ENCODE measurements at regions not wholly inside any gene's neighbourhood (a gene's known extent, or its start where the extent isn't known, plus 50 kb on each side); places are given as distances from the start of the nearest gene placed in this dataset.
"Not testable (repeated sequence)": the region's sequence is repeated elsewhere in the genome, so short reads cannot be mapped to it uniquely, and the experiment has no call there.

DNA sequence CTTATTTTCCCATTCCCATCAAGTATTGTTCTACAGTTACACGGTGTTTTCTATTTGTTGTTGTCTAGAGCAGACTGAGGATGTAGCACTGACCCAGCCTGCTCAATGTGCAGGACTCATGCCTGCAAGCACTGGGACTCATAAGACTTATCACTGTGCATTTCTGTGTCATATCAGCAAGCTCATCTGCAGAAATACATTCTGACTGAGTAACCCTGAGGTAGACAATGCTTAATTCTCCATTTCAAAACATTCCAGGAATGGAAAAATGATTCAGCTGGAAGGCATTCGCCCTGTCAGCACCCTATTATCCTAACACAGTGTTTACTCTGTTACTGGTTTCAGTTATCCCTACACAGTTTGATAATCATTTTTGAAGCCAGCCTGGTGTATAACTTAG is 2506.4 kb downstream of the PCDH9 start:
- DNase-seq, result no peak

DNA sequence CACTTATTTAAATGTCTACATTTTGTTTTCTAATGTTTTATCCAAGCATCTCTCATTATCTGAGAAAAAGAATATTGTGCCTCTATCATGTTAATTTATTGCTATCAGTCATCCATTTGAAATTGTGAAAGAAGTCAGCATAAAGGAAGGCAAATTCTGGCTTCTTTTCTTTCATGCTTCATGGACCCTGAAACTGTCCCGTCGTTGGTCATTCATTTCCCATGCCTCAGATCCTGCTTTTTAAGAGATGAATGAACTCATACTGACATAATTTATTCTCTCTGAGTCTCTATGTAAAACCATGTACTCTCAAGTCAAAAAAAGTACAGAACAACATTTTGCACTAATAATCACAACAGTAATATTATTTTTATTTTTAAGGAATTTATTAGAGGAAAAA is 2512.0 kb downstream of the PCDH9 start:
- DNase-seq, result no peak

DNA sequence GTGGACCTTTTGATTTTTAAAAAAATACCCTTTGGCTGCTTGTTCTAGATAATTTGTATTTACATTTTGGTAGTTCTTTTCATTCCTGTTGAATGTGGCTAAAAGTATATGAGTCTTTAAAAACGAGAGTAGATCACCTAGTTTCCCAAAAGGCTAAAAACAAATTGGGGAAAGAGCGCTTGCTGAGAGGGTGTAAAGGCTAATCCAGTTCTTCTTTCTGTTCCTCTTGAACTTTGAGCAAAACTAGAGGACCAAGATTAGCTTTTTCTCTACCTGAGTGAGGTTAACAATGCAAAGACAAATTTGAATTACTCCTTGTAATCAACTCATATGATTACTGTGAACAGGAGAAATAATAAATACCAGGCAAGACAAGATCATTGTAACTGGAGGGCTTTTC is 2513.2 kb downstream of the PCDH9 start:
- no peak for DNase-seq

DNA sequence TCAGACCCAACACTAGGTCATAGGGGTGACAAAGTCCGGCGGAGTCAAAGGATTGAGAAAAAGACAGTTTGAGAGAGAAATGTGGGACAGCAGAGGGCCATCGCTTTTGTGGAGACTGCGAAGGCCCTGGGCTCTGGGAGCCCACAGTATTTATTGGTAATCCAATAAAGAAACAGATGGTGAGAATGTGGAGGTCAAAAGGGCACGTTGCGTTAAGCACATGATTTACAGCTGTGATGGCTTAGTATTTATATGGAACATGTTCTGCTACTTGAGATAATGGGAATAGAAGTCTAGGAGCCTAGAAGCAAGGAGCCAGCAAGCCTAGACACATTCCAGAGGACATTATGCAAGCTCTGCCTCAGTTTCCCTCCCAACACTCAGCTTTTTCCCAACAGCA is 2521.1 kb downstream of the PCDH9 start:
- no peak for DNase-seq

DNA sequence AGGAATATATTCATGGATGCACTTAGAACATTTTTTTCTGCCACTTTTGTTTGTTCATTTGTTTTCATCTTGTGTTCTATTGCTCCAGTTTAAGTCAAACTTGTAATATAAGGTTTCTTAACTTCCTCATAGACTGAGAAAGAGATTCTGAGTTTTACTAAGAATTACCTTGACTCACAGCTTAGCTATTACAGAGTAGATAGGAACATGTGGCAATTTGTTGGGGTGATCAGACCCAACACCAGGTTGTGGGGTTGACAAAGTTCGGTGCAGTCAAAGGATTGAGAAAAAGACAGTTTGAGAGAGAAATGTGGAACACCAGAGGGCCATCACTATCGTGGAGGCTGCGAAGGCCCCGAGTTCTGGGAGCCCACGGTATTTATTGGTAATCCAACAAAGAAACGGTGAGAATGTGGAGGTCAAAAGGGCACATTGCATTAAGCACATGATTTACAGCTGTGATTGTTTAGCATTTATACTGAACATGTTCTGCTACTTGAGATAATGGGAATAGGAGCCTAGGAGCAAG is 2526.0 kb downstream of the PCDH9 start:
- DNase-seq, result no peak

DNA sequence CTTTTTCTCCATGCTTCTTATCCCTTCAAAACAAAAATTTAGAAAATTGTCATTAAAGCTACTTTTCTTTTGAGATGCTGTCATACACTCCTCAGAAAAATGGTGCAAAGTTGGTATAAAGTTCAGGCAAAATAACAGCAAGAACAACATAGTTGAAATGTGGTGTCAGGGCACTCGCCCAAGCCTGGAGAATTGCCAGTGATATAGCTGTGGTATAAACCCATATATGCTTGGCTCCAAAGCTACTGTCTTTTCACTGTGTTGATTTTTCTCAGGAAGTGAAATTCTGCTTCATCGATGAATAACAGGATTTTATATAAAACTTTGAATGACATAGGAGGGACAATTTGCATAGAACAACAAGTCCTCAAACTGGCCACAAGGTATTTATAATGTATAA is 2532.9 kb downstream of the PCDH9 start:
- no peak for DNase-seq

DNA sequence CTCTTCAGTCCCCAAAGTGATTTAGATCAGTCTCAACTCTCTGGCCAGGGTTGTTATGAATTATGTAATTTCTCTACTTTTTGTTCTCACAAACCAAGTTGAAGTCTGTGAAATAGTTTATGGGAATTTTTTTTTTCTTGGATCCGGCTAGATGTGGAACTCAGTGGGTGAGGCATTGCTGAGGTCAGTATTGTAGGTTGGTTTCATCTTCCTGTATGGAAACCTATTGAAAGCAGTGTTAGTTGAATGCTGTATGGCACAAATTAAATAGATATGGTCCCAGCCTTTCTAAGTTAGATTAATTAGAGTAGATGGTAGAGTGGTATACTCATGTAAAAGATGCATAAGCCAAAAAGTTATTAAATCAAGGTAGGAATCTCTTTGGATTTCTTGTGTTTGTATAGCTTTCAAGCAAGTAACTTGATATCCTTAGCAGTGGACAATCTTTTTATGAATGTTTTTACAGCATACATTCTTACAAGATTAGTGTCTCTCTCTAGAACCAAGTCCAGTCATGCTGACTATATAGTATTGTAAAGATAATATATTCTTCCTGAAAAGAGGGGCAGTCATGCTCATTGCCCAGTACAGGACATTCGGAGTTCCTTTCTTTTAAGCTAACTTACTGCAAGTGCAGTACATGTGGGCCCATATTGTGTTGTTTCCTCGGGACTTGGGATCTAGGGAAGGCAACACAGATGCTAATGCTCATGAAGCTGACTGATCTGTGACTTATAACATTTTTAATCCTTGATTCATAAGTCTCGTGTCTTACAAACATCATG is 2541.1 kb downstream of the PCDH9 start:
- no peak for DNase-seq

DNA sequence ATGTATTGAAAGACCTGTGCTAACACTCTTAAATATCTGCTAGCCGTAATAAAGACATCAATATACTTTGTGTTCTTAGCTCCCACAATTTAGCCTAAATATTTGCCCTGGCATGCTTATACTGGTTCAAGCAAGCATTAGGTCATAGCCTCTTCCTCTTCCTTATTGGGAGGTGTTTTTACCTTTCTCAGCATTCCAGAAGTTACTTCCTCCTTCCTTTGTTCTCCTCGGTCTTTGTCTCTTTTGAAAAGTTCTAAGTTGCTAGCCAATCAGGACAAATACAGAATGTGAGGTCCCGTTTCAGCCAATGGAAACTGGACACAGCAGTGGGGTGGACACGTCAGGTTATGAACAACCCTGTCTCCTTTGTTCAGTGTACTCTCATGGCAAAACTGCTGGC is 2543.6 kb downstream of the PCDH9 start:
- DNase-seq, result not testable (repeated sequence)

DNA sequence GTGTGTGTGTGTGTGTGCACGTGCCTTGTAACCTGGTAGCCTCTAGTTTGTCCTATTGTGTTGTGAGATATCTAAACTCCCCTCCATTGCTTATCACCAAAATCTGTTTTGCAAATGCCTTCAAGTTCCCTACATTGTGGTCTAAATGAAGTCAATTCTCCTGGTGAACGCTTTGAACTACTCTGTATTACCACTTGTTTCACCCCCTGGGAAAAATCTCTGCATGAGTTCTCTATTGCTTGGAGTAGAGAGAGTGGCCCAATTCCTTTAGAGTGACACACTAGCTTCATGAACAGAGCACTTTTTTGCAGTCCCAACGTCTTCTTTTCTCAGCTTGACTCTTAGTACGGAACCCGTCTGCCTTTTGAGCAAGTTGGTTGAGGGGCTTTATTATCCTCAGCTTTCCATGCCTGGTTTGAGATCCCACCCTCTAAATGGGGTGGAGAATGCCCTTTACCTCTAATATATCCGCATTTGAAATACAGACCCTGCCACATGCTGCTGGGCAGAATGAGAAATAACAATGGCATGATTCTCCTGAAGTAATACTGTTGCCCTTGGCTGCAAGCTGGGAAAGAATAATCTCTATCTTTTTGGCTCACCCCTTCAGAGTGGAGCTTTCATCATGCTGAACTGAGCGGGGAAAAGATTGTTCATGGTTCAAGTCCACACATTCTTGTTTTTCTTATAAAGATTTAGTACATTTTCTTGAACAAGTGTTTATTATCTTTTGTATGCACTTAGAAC is 2545.3 kb downstream of the PCDH9 start:
- DNase-seq, result no peak

DNA sequence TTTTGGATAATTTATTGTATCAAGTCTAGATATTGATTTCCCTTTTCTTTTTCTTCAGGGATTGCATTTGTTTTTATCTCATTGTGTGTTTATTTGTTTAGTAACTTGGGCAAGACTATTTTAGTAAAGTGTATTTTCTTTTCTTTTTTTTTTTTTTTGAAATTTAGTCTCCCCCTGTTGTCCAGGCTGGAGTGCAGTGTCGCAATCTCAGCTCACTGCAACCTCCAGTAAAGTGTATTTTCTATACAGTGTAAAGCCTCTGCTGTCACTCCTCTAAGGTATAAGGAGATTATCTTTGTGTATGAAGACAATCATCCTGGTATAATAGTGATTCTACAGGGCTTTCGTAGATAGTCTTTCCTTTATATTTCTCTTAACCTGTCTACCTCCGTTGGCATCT is 2546.0 kb downstream of the PCDH9 start:
- no peak for DNase-seq

DNA sequence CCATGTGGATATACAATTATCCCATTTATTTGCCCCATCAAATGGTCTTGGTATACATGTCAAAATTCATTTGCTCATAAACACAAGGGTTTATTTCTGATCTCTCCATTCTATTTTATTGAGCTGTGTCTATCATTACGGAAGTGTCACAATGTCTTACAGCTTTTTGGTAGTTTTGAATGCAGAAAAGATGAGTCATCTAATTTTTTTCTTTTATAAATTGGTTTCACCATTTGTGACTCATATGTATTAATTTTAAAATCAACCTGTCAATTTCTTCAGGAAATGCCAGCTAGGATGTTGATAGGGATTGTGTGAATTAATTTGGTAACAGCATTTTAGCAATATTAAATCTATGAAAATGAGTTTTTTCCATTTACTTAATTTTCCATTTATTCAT is 2549.4 kb downstream of the PCDH9 start:
- no peak for DNase-seq

DNA sequence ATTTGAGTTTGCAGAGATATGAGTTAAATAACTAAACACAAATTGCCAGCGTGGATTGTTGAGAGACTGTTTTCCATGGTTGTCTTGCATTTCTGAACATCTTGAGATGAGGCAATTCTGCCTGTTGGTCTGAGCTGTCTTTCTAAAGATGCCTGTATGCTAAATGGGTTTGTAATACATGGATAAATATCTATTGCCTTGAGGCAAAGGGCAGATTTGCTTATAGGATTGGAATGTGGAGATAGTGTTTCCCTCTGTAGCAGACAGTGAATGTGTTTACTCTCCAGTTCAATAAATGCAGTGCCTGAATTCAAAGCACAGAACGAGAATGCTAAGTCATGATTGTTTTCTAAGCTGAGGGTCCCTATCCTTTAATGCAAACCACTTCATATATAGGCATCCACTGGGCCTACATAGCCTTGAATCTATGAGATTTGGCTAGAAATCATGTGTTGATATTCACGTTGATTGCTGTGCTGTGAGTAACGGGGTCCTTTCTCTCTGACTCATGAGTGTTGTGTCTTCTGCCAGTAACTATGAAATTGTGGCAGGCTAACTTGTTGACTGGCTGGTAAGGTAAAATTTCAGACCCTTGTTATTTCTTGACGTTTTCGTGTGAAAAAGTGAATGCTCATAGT is 2554.8 kb downstream of the PCDH9 start:
- no peak for DNase-seq

DNA sequence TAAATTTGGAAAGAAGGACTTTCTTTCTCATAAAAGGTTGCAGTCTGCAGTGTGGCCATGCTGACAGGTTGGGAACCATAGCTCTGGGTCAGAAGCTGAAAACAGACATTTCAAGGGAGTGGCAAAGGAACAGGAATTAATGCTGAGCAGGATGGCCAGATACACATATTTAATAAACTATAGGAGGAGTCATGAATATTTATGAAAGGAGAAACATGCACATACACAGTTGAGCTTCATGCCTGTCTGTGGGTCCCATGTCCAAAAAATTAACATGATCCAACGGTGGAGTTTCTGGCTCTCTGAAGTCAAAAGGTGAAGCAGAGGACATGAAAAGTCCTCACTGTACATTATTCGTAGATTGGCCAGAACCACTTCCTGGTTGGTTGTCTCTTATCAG is 2556.0 kb downstream of the PCDH9 start:
- DNase-seq, result no peak

DNA sequence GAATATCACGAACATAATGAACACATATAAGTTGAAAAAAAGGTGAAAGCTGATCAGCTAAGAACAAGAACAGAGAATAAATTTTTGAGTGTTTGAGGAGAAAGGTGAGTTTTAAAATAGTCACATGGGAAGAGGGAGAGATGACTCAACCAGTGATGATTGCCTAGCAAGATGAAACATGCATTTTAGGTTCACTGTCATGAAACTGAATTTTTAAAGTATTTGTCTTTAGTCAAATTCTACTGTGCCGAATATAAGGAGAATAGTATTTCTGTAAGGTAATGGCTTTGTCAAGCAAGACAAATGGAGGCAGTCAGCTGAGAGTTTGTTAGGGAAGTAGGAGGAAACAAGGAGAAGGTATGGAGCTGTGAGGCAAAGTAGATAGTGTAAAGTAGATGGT is 2557.4 kb downstream of the PCDH9 start:
- no peak for DNase-seq

DNA sequence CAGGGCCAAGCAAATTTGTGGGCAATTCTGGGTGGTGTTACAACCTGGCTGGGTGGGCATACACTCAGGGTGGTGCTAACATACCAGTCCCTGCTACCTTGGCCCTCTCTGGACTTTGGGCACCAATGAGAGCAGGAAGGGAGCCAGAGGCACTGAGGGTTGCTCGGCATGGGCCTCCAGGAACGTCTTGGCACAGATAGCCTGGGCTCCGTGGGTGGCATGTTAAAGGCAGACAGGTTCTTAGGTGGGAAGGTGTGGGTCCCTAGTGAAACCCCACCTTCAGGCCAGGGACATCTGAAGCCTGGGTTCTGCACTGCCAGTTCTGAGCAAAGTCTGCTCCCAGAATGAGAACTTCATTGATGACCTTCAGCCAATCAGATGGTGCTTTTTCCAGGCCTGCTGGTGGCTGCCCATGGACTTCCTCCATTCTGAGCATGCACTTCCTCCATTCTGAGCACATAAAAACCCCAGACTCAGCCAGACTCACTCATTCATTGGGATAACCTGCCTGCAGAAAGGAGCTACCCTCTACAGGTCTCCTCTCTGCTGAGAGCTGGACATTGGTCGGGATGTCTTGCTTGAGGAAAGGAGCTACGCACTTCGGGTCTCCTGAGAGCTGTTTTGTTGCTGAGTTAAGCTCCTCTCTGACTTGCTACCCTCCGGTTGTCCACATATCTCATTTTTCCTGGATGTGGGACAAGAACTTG is 2567.1 kb downstream of the PCDH9 start:
- DNase-seq, result no peak

DNA sequence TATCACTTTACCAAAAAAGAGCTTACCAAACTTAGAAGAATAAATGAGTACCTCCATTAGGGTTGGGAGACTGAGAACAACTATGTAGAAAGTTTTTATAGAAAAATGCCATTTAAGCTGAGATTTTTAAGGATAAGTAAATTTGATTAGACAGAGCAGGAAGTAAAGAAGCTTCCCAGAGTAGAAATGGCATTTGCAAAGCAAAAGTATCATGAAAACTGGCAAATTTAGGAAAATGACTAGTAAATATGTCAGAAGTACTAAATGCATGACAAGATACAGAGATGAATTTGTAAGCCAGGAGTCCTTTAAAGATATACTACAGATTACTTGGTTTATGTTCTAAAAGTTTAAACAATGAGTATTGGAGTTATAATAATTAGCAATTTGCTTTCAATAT is 2581.8 kb downstream of the PCDH9 start:
- no peak for DNase-seq

DNA sequence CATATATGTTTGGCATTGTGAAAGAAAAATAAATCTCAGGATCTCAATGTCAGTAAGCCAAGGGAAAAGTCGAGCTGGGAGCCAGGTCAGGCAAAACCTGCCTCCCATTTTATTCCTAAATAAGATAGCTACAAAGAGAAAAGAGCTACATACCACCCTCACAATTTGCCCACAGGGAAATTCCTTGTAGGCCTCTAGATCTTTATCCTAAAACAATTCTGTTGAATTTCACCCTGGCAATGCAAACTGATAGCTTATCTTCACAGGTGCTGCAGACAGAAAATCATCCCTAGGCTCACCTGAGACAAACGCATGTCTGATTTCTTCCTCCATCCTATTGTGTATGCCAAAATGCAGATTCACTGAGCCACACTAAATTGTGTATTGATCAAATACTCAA is 2587.1 kb downstream of the PCDH9 start:
- DNase-seq, result no peak

DNA sequence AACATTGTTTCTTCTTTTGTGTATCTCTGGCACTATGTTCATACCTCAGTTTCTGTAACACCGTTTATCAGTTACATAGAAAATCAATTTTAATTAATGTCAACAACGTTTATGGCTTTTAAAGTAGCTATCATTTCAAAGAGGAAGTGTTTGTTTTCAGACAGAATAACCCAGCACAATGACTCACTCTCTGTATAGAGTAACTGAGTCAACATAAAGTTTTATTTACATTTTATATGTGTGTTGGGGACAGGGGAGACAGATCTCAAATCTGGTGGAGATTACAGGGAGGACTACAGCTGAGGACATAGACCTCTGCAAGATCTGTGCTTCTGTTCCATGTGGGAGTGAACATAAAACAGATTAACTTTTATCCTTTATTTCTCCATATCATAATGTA is 2590.1 kb downstream of the PCDH9 start:
- DNase-seq, result no peak

DNA sequence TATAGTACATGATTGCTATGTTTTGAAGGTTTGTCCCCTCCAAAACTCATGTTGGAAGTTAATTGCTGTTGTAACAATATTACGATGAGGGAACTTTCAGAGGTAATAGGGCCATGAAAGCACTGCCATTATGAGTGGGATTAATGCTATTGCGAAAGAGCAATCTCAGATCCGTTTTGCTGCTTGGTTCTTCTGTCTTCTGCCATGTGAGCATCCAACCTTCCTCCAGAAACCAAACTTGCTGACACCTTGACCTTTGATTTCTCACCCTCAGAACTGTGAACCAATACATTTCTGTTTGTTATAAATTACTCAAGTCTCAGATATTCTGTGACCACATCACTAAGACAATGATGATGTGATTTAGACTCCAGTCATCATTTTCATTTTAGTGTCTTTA is 2590.9 kb downstream of the PCDH9 start:
- no peak for DNase-seq

DNA sequence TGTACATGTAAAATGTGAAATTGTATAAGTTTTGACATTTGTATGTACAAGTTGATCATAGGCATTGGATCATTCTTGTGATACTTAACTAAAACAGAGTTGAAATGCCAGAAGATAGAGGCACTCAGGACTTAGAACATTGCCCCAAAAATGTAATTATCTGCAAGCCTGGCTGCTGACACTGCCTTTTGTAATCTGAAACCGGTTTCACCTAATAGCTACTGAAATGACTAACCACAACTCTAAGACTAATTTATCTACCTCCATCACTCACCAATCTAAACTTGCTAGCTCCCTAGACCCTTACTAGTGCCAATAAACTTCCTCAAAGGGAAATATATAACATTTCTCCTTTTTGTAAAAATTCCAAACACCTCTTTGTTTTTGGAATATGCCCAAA is 2596.2 kb downstream of the PCDH9 start:
- DNase-seq, result no peak

DNA sequence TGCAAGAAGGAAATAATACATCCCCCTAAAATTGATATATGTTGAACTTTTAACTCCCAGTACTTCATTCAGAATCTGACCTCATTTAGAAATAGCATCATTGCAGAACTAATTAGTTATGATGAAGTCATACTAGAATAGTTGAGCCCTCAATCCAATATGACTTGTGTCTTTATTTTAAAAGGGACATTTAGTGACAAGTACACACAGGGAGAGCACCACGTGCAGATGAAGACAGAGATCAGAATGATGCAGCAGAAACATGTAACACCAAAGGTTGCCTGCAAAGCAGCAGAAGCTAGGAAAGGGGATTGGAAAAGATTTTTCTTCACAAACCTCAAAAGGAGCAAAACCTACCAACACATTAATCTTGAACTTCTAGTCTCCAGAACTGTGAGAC is 2602.5 kb downstream of the PCDH9 start:
- no peak for DNase-seq

DNA sequence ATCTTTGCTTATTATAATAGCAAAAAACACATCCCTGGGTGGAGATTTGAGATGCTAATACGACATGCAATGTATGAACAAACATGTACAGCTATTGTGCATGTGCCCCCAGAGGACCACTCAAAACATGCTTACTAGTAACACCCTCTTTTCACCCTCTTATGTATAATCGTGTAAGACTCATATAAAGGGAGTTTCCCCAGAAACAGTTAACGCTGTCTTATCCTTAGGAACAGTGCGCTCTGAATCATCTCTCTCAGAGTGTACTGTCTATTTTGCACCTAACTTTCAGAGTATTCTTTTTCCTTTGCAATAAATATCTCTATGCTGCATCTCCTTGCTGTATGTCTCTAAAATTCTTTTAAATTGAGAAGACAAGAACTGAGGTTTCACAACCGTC is 2604.0 kb downstream of the PCDH9 start:
- no peak for DNase-seq

DNA sequence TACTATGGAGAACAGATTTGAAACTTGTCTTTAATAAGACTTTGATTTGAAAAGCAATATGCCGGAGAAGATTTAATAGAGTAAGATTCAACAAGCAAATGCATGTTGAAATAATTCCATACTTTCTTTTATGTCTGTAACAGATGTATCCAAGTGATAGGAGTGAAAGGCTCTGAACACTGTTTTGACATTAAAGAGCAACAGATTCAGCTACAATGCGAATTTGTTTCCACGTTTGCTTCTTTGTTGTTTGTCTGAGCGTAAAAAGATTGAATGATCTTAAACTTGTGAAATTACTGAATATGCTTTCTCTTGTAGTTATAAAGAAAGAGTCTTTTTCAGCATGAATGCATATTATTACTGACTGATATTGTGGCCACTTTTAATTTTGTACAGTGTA is 2612.9 kb downstream of the PCDH9 start:
- no peak for DNase-seq
